ENCODE measurements at regions not wholly inside any gene's neighbourhood (a gene's known extent, or its start where the extent isn't known, plus 50 kb on each side); places are given as distances from the start of the nearest gene placed in this dataset.

DNA sequence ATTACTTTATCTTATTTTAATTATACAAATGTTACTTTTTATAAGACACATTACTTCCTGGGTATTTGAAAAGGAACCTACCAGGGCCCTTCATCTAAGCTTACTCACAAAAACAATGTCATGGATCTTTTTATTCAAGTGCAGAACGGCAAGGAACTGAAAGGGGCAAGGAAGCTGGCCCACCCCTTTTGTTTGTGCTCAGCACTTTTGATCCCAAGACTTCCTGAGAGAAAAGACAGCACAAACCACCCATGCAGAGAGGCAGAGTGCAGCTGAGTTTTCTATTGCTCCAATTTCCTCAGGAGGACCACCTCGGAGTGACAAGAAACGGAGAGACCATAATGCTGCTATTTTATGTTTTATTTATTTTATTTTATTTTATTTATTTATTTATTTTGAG, 232.0 kb upstream of the NRP1 start:
- no peaks in the 10 kb centered on the region for H3K27me3 ChIP-seq

DNA sequence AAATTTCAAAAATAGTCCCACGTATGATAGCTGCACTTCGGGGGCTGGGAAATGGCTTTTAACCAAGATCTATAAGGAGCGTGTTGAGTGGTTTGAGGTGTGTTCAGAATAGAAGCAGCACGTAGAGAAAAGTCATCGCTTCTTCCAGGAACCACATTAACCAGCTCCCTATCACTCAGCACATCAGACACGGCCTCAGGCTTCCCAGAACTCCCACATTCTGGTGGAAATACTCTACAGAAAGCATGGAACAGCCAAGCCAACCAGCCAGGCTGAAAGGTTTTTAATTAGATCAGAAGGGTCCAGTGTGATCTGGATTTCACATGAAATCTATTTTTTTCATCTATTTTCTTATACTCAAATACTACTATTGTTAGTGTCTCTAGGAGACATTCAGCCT, 231.5 kb upstream of the NRP1 start:
- in situ Hi-C loops (cut with MboI; ENCODE audit: low pct_ligation_motif_present in 1 of 4, low pct_unique_long_range_greater_than_20kb in 1 of 4, low sequenced_read_pairs in 3 of 4) = no loop called here
- no peak for DNase-seq
- Histone ChIP-seq H3K36me3 (no peaks in the 10 kb centered on the region), H3K9me3 (no peaks in the 10 kb centered on the region), H3K27ac (no peak overlapping the region), H3K4me1 (no peaks in the 10 kb centered on the region), H3K27me3 (no peaks in the 10 kb centered on the region), H3K4me3 (no peak overlapping the region)
- TF ChIP-seq POLR2AphosphoS5 (IDR thresholded peaks at IDR 0.05) = no peak
- TF ChIP-seq POLR2A (IDR thresholded peaks at IDR 0.05) = no peak
- no peak for TF ChIP-seq EP300 (IDR thresholded peaks at IDR 0.05; ENCODE audit: low read depth)
- TF ChIP-seq, protein P1, sequence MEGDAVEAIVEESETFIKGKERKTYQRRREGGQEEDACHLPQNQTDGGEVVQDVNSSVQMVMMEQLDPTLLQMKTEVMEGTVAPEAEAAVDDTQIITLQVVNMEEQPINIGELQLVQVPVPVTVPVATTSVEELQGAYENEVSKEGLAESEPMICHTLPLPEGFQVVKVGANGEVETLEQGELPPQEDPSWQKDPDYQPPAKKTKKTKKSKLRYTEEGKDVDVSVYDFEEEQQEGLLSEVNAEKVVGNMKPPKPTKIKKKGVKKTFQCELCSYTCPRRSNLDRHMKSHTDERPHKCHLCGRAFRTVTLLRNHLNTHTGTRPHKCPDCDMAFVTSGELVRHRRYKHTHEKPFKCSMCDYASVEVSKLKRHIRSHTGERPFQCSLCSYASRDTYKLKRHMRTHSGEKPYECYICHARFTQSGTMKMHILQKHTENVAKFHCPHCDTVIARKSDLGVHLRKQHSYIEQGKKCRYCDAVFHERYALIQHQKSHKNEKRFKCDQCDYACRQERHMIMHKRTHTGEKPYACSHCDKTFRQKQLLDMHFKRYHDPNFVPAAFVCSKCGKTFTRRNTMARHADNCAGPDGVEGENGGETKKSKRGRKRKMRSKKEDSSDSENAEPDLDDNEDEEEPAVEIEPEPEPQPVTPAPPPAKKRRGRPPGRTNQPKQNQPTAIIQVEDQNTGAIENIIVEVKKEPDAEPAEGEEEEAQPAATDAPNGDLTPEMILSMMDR (IDR thresholded peaks at IDR 0.05) = no peak
- intact Hi-C loops (cut with DNase I; ENCODE audit: low total_unique reads) = no loop called here
- 81 to 82% methylated on average over 6 of the region's 6 CpGs for WGBS, 2 donors (ENCODE audit: low coverage in 1 of 2)

More for the DNA sequence above, 232.0 kb upstream of the NRP1 start:
- no peak overlapping the region for H3K4me3 ChIP-seq
- H3K36me3 ChIP-seq = no peaks in the 10 kb centered on the region
- no peak for DNase-seq
- intact Hi-C loops (cut with DNase I; ENCODE audit: low total_unique reads) = no loop called here
- no peak overlapping the region for H3K27ac ChIP-seq
- H3K9me3 ChIP-seq = no peaks in the 10 kb centered on the region
- in situ Hi-C loops (cut with MboI; ENCODE audit: low pct_ligation_motif_present in 1 of 4, low pct_unique_long_range_greater_than_20kb in 1 of 4, low sequenced_read_pairs in 3 of 4) = no loop called here
- TF ChIP-seq, protein P1 (IDR thresholded peaks at IDR 0.05) = no peak
- TF ChIP-seq POLR2A (IDR thresholded peaks at IDR 0.05) (no peak), POLR2AphosphoS5 (IDR thresholded peaks at IDR 0.05) (no peak), EP300 (IDR thresholded peaks at IDR 0.05; ENCODE audit: low read depth) (no peak)
- no peaks in the 10 kb centered on the region for H3K4me1 ChIP-seq
- WGBS, 2 donors (ENCODE audit: low coverage in 1 of 2) = 68 to 73% methylated on average over 3 of the region's 3 CpGs

DNA sequence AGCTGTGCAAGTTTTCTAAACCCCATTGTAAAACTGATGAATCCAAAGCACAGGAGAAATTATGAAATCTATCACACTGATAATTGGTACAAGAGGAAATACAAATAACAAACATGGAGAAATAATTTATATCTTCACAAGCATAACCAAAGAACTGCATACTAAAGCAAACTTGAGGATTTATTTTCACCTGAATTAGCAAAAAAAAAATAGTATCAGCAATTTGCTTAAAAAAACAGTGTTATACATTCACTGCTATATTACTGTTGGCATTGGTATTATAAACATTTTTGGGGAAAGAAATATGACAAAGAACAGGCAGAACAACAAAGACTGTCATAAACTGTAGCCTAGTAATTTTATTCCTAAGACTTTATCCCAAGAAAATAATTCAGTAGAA, 230.8 kb upstream of the NRP1 start:
- TF ChIP-seq, protein P1 (IDR thresholded peaks at IDR 0.05) = no peak
- in situ Hi-C loops (cut with MboI; ENCODE audit: low pct_ligation_motif_present in 1 of 4, low pct_unique_long_range_greater_than_20kb in 1 of 4, low sequenced_read_pairs in 3 of 4) = no loop called here
- Histone ChIP-seq H3K27ac (no peak overlapping the region), H3K4me3 (no peak overlapping the region), H3K4me1 (no peaks in the 10 kb centered on the region), H3K27me3 (no peaks in the 10 kb centered on the region), H3K36me3 (no peaks in the 10 kb centered on the region), H3K9me3 (no peaks in the 10 kb centered on the region)
- intact Hi-C loops (cut with DNase I; ENCODE audit: low total_unique reads) = no loop called here
- no peak for DNase-seq

DNA sequence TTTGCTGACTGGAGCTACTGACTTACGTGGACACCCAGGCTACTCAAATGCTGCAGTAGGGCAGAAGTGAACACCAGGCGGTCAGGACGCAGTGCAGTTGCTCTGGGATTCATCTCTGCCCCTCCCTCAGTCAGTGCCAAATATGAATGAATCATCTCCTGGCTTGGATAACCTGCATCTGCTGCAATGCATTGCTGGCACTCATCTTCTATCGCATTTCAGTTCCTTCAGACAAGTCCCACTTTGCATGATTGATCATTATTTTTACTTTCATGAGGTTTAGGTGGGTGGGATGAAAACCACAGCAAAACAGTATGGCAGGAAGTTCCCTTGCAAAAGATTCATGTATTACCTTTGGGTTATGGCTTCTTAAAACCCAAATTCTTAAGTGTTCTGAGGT, 224.6 kb upstream of the NRP1 start:
- Histone ChIP-seq H3K27me3 (no peaks in the 10 kb centered on the region), H3K9me3 (no peaks in the 10 kb centered on the region), H3K36me3 (no peaks in the 10 kb centered on the region), H3K4me3 (no peak overlapping the region), H3K27ac (no peak overlapping the region), H3K4me1 (no peaks in the 10 kb centered on the region)
- no peak for TF ChIP-seq EP300 (IDR thresholded peaks at IDR 0.05; ENCODE audit: low read depth)
- no peak for TF ChIP-seq POLR2A (IDR thresholded peaks at IDR 0.05)
- TF ChIP-seq POLR2AphosphoS5 (IDR thresholded peaks at IDR 0.05) = no peak
- no peak for DNase-seq
- 52% methylated on average over 4 of the region's 4 CpGs; no CpG with 5 or more reads in 1 of the 2 donors for WGBS, 2 donors (ENCODE audit: low coverage in 1 of 2)
- in situ Hi-C loops (cut with MboI; ENCODE audit: low pct_ligation_motif_present in 1 of 4, low pct_unique_long_range_greater_than_20kb in 1 of 4, low sequenced_read_pairs in 3 of 4) (no loop called here), intact Hi-C loops (cut with DNase I; ENCODE audit: low total_unique reads) (no loop called here)

DNA sequence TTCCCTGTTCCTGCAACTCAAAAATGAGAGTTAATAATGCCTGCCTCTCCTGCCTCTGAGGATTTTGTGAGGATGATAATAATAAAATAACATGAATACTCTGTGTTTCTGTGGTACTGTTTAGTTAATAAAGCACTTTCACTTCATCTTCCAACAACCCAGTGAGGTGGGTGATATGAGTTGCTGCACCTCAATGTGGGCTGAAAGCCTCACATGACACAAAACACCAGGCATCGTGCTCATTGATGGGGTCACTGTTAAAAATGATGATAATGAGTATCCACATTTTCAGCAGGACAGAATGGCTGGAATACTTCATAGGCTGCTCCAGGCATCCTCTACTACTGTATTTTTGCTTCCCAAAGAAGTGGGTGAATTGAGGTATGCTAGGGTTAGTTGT, 222.8 kb upstream of the NRP1 start:
- no peak for DNase-seq
- Histone ChIP-seq H3K9me3 (no peaks in the 10 kb centered on the region), H3K4me1 (no peaks in the 10 kb centered on the region), H3K27ac (no peak overlapping the region), H3K4me3 (no peak overlapping the region), H3K27me3 (no peaks in the 10 kb centered on the region), H3K36me3 (no peaks in the 10 kb centered on the region)
- intact Hi-C loops (cut with DNase I; ENCODE audit: low total_unique reads) = no loop called here
- in situ Hi-C loops (cut with MboI; ENCODE audit: low pct_ligation_motif_present in 1 of 4, low pct_unique_long_range_greater_than_20kb in 1 of 4, low sequenced_read_pairs in 3 of 4) = no loop called here
- 81% methylated on average over 1 of the region's 1 CpG; no CpG with 5 or more reads in 1 of the 2 donors for WGBS, 2 donors (ENCODE audit: low coverage in 1 of 2)
- TF ChIP-seq EP300 (IDR thresholded peaks at IDR 0.05; ENCODE audit: low read depth) = no peak
- TF ChIP-seq POLR2AphosphoS5 (IDR thresholded peaks at IDR 0.05) = no peak
- TF ChIP-seq POLR2A (IDR thresholded peaks at IDR 0.05) = no peak
